Body of pancreas (tissue), 4 donors: ENCODE measurements at regions not wholly inside any gene's neighbourhood (a gene's known extent, or its start where the extent isn't known, plus 50 kb on each side); places are given as distances from the start of the nearest gene placed in this dataset.

ENCODE experiments used
- ATAC-seq: fragments of 150-250 bp; one replicate; pipeline ENCODE4 v1.9.1; 2016
- DNase-seq, 4 donors: peaks; one replicate each; pipeline ENCODE4 v3.0.0-alpha.2; 2019
- H3K27ac ChIP-seq, 4 donors: fragments of 200-600 bp; sonication (generic); 1 replicate in 3 of 4; 2 replicates in 1 of 4; pipeline versions ENCODE4 v1.5.1 to v1.6.1; 2016 to 2019; ENCODE audit warnings: mild to moderate bottlenecking in 1 of 4, mixed read lengths in 1 of 4, moderate library complexity in 1 of 4
- H3K27me3 ChIP-seq, 2 donors: fragments of 200-600 bp; sonication (generic); one replicate each; pipeline ENCODE4 v1.6.0; 2016; ENCODE audit warnings: mild to moderate bottlenecking in 1 of 2
- H3K36me3 ChIP-seq, 2 donors: fragments of 200-600 bp; sonication (generic); replicated peaks in 1 of 2; 2 replicates each; pipeline ENCODE4 v1.5.1; 2016; ENCODE audit warnings: low read depth in 2 of 2; ENCODE audit not compliant: insufficient read depth in 1 of 2
- H3K4me1 ChIP-seq: fragments of 200-600 bp; sonication (generic); one replicate; pipeline ENCODE4 v1.6.0; 2016
- H3K4me3 ChIP-seq, 2 donors: fragments of 200-600 bp; sonication (generic); 1 replicate in 1 of 2; 2 replicates in 1 of 2; pipeline ENCODE4 v1.5.1; 2016 to 2019
- H3K9me3 ChIP-seq, 3 donors: fragments of 200-600 bp; sonication (generic); 1 replicate in 2 of 3; 2 replicates in 1 of 3; pipeline ENCODE4 v1.5.1; 2016
- POLR2A ChIP-seq, 3 donors: fragments of 450-650 bp; IDR thresholded peaks; one replicate each; pipeline ENCODE4 v1.6.1; 2016; ENCODE audit warnings: antibody characterized with exemption in 3 of 3, mild to moderate bottlenecking in 2 of 3
- WGBS, 2 donors: methylation state at CpG; one replicate each; pipeline ENCODE4 v1.1.5; 2017; 5-methylcytosine and 5-hydroxymethylcytosine counted together
- intact Hi-C: fragments of 100-400 bp; cut with DNase I; formaldehyde crosslinking; loops from one replicate; pipeline ENCODE4 v1.15.1; 2023
- TF ChIP-seq, protein P1 (sequence below), 7 experiments: fragments of 450-650 bp in 4 of 7; fragments of 200-600 bp in 3 of 7; sonication (generic) in 3 of 7; IDR thresholded peaks; one replicate each; pipeline ENCODE4 v1.5.1; 2016 to 2019; ENCODE audit warnings: antibody characterized with exemption in 7 of 7

DNA sequence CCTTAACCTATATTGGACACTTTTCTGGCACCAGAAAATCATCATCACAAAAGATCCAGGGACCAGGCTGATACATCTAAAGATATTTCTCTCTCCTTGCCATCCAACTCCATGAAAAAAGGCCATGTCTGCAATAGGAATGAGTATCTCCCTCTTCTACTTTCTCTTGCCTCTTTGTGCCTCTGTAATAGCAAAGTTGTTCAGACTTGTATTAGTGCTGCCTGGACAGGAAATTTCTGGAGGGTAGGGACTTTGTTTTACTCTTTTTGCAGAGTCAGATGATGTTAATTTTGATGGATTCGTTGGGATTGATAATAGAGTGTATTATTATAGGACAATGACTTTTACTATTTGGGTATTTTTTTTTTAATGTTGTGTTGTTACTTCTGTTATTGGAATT is 376.3 kb downstream of the INHBA start:
- WGBS, 2 donors = 33 to 47% methylated on average over 1 of the region's 1 CpG

DNA sequence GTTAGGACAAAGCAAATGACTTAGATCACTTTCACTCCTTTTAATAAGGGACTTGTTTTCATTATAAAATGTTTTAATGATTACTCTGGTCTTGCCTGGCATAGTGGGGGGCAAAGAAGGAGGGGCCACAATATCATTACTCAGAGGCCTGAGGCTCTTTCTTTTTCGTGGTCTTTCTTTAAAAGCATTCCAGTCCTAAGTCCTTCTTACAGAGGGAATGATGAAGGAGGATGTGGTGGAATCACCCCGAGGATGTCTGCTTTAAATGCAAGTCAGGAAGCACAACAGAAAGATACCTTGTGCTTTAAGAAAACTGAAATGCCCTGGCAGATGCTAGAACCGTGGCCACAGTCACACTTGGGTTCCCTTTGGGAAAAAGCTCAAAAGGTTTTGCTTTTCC is 379.1 kb downstream of the INHBA start:
- ATAC-seq = no peak

More for the DNA sequence above, 376.3 kb downstream of the INHBA start:
- Histone ChIP-seq H3K36me3 (no peaks in the 10 kb centered on the region), H3K27me3 (no peaks in the 10 kb centered on the region), H3K9me3 (no peaks in the 10 kb centered on the region), H3K4me1 (no peaks in the 10 kb centered on the region), H3K27ac (no peak overlapping the region), H3K4me3 (no peak overlapping the region)
- ATAC-seq (no peak), DNase-seq (no peak)
- no peak for TF ChIP-seq POLR2A (IDR thresholded peaks at IDR 0.05)
- TF ChIP-seq, protein P1, sequence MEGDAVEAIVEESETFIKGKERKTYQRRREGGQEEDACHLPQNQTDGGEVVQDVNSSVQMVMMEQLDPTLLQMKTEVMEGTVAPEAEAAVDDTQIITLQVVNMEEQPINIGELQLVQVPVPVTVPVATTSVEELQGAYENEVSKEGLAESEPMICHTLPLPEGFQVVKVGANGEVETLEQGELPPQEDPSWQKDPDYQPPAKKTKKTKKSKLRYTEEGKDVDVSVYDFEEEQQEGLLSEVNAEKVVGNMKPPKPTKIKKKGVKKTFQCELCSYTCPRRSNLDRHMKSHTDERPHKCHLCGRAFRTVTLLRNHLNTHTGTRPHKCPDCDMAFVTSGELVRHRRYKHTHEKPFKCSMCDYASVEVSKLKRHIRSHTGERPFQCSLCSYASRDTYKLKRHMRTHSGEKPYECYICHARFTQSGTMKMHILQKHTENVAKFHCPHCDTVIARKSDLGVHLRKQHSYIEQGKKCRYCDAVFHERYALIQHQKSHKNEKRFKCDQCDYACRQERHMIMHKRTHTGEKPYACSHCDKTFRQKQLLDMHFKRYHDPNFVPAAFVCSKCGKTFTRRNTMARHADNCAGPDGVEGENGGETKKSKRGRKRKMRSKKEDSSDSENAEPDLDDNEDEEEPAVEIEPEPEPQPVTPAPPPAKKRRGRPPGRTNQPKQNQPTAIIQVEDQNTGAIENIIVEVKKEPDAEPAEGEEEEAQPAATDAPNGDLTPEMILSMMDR (IDR thresholded peaks at IDR 0.05) = no peak
- intact Hi-C loops = no loop called here

DNA sequence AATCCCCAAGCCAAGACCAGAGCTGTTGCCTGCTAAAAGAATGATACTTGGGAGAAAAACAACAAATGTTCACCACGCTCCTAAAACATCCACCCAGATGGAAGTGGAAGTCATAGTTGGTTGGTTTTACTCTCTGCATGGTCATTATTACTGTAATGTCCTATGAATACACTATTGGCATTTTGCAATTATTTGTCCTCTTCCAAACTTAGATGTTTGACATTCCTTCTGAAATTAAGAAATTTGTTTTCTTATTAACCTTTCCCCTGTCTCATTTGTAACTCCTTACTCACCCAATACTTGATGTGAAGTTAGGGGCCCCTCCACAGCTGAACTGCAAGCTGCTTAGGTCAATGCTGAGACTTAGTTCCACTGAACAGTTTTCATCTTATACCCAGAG is 383.3 kb downstream of the INHBA start:
- Histone ChIP-seq H3K27ac (no peak overlapping the region), H3K9me3 (no peaks in the 10 kb centered on the region), H3K36me3 (no peaks in the 10 kb centered on the region), H3K27me3 (no peaks in the 10 kb centered on the region), H3K4me3 (no peak overlapping the region), H3K4me1 (no peaks in the 10 kb centered on the region)
- ATAC-seq (no peak), DNase-seq (no peak)
- 60 to 67% methylated on average over 1 of the region's 1 CpG for WGBS, 2 donors
- intact Hi-C loops = no loop called here
- TF ChIP-seq POLR2A (IDR thresholded peaks at IDR 0.05) = no peak
- TF ChIP-seq, protein P1 (IDR thresholded peaks at IDR 0.05) = no peak

More for the DNA sequence above, 379.1 kb downstream of the INHBA start:
- intact Hi-C loops = no loop called here
- TF ChIP-seq POLR2A (IDR thresholded peaks at IDR 0.05) = no peak
- TF ChIP-seq, protein P1 (IDR thresholded peaks at IDR 0.05) = no peak
- no peak overlapping the region for H3K27ac ChIP-seq
- no peaks in the 10 kb centered on the region for H3K27me3 ChIP-seq
- no peak for DNase-seq
- H3K9me3 ChIP-seq = no peaks in the 10 kb centered on the region
- no peak overlapping the region for H3K4me3 ChIP-seq
- no peaks in the 10 kb centered on the region for H3K36me3 ChIP-seq
- no peaks in the 10 kb centered on the region for H3K4me1 ChIP-seq
- whole genome bisulfite sequencing, 2 donors = 39 to 46% methylated on average over 3 of the region's 3 CpGs

GRCh38 chr7:41316410-41316809 is 386.5 kb downstream of the INHBA start:
- Histone ChIP-seq H3K36me3 (no peaks in the 10 kb centered on the region), H3K9me3 (no peaks in the 10 kb centered on the region), H3K4me1 (no peaks in the 10 kb centered on the region), H3K4me3 (no peak overlapping the region), H3K27me3 (no peaks in the 10 kb centered on the region), H3K27ac (no peak overlapping the region)
- TF ChIP-seq, protein P1 (IDR thresholded peaks at IDR 0.05) = no peak
- TF ChIP-seq POLR2A (IDR thresholded peaks at IDR 0.05) = no peak
- no peak for ATAC-seq
- intact Hi-C loops = no loop called here
- no peak for DNase-seq
- WGBS, 2 donors = 40 to 43% methylated on average over 6 of the region's 6 CpGs

GRCh38 chr7:41315764-41316163 is 387.1 kb downstream of the INHBA start:
- TF ChIP-seq, protein P1 (IDR thresholded peaks at IDR 0.05) = no peak
- TF ChIP-seq POLR2A (IDR thresholded peaks at IDR 0.05) = no peak
- 39 to 46% methylated on average over 3 to 4 of the region's 4 CpGs for WGBS, 2 donors
- H3K4me3 ChIP-seq = no peak overlapping the region
- intact Hi-C loops = no loop called here
- H3K4me1 ChIP-seq = no peaks in the 10 kb centered on the region
- DNase-seq (no peak), ATAC-seq (no peak)
- H3K9me3 ChIP-seq = no peaks in the 10 kb centered on the region
- no peaks in the 10 kb centered on the region for H3K36me3 ChIP-seq
- no peaks in the 10 kb centered on the region for H3K27me3 ChIP-seq
- no peak overlapping the region for H3K27ac ChIP-seq
